B cell (primary cell): ENCODE measurements at regions not wholly inside any gene's neighbourhood (a gene's known extent, or its start where the extent isn't known, plus 50 kb on each side); places are given as distances from the start of the nearest gene placed in this dataset.

Experiments used
- ATAC-seq: fragments of 200-7000 bp; cut with Tn5 transposase; one replicate; pipeline ENCODE4 v1.10.0; 2021; ENCODE audit warnings: low read depth, mild to moderate bottlenecking, moderate number of reproducible peaks, moderate library complexity
- CTCF ChIA-PET: fragments of 350-600 bp; sonication (Branson Sonifier 250); formaldehyde crosslinking; loops from one replicate; lab custom pipeline; 2021; ENCODE audit warnings: antibody characterized with exemption, inconsistent platforms; lab: Charles Lee
- POLR2A ChIA-PET: fragments of 350-600 bp; sonication (Branson Sonifier 250); formaldehyde crosslinking; loops from one replicate; lab custom pipeline; 2021; ENCODE audit warnings: antibody characterized with exemption; lab: Charles Lee
- DNase-seq: peaks from one replicate; pipeline ENCODE4 v3.0.0; 2013
- H2AFZ ChIP-seq: 2 replicates; pipeline ENCODE4 v1.6.1; 2012; ENCODE audit warnings: mild to moderate bottlenecking, low read depth, low read length; ENCODE audit not compliant: insufficient read depth, poor library complexity, severe bottlenecking
- H3K27ac ChIP-seq, 2 donors: 1 replicate in 1 of 2; 2 replicates in 1 of 2; pipeline ENCODE4 v1.5.1; 2012 to 2013; ENCODE audit warnings: low read length in 2 of 2, mild to moderate bottlenecking in 2 of 2, moderate library complexity in 1 of 2
- H3K27me3 ChIP-seq, 4 experiments: fragments of 200-600 bp in 1 of 4; sonication (generic) in 1 of 4; replicated peaks in 1 of 4; 1 replicate in 2 of 4; 2 replicates in 2 of 4; pipeline versions ENCODE4 v1.6.1 to v1.7.0; 2013 to 2016; ENCODE audit warnings: low read length in 3 of 4, mild to moderate bottlenecking in 2 of 4, mixed read lengths in 1 of 4, moderate library complexity in 1 of 4; ENCODE audit not compliant: insufficient read depth in 4 of 4, control insufficient read depth in 3 of 4; ENCODE audit errors: control extremely low read depth in 1 of 4
- H3K36me3 ChIP-seq, 2 experiments: replicated peaks in 1 of 2; 1 replicate in 1 of 2; 2 replicates in 1 of 2; pipeline versions ENCODE4 v1.6.1 to v1.7.1; 2013; ENCODE audit warnings: low read length in 1 of 2; ENCODE audit not compliant: insufficient read depth in 2 of 2, control insufficient read depth in 1 of 2; ENCODE audit errors: control extremely low read depth in 1 of 2, extremely low read depth in 1 of 2
- H3K4me1 ChIP-seq, 2 donors: fragments of 200-600 bp in 1 of 2; sonication (generic) in 1 of 2; 1 replicate in 1 of 2; 2 replicates in 1 of 2; pipeline versions ENCODE4 v1.5.1 to v1.6.1; 2013 to 2017; ENCODE audit warnings: low read length in 2 of 2; ENCODE audit not compliant: control insufficient read depth in 2 of 2, insufficient read depth in 2 of 2
- H3K4me2 ChIP-seq: replicated peaks from 2 replicates; pipeline ENCODE3; 2012; ENCODE audit warnings: mild to moderate bottlenecking, low read depth, low read length; ENCODE audit not compliant: poor library complexity, severe bottlenecking
- H3K4me3 ChIP-seq, 5 experiments: fragments of 200-600 bp in 1 of 5; sonication (generic) in 1 of 5; 1 replicate in 3 of 5; 2 replicates in 2 of 5; pipeline versions ENCODE4 v1.5.1 to v1.7.0; 2011 to 2016; ENCODE audit warnings: low read length in 4 of 5, mild to moderate bottlenecking in 4 of 5, low read depth in 2 of 5, control low read depth in 1 of 5, moderate library complexity in 1 of 5; ENCODE audit not compliant: insufficient read depth in 1 of 5; ENCODE audit errors: control extremely low read depth in 1 of 5, extremely low read depth in 1 of 5
- H3K79me2 ChIP-seq: fragments of 200-600 bp; sonication (generic); one replicate; pipeline ENCODE4 v1.6.0; 2016; ENCODE audit warnings: low read length; ENCODE audit not compliant: control insufficient read depth, insufficient read depth
- H3K9ac ChIP-seq: fragments of 200-600 bp; sonication (generic); 2 replicates; pipeline ENCODE4 v1.6.1; 2017; ENCODE audit warnings: mild to moderate bottlenecking, low read length, moderate library complexity
- H3K9me3 ChIP-seq, 3 donors: one replicate each; pipeline versions ENCODE4 v1.6.1 to v1.7.1; 2013; ENCODE audit warnings: low read length in 2 of 3; ENCODE audit not compliant: control insufficient read depth in 2 of 3, insufficient read depth in 1 of 3; ENCODE audit errors: control extremely low read depth in 1 of 3
- H4K20me1 ChIP-seq: 2 replicates; pipeline ENCODE4 v1.6.0; 2012; ENCODE audit warnings: mild to moderate bottlenecking, low read length; ENCODE audit not compliant: insufficient read depth, control insufficient read depth, poor library complexity, severe bottlenecking
- H3K27ac Mint-ChIP-seq: one replicate; pipeline ENCODE4 v1.8.0; 2021; ENCODE audit warnings: mixed read lengths
- H3K27me3 Mint-ChIP-seq: one replicate; pipeline ENCODE4 v1.8.0; 2021; ENCODE audit warnings: mixed read lengths
- H3K4me1 Mint-ChIP-seq: one replicate; pipeline ENCODE4 v1.8.0; 2021; ENCODE audit warnings: mixed read lengths
- H3K4me3 Mint-ChIP-seq: one replicate; pipeline ENCODE4 v1.8.0; 2021; ENCODE audit warnings: mixed read lengths
- H3K9me3 Mint-ChIP-seq: one replicate; pipeline ENCODE4 v1.8.0; 2022; ENCODE audit warnings: mixed read lengths; ENCODE audit not compliant: insufficient read depth
- CTCF ChIP-seq: fragments of 200-600 bp; IDR thresholded peaks from one replicate; pipeline ENCODE4 v1.8.0; 2022; ENCODE audit warnings: antibody characterized with exemption, mild to moderate bottlenecking
- EZH2 ChIP-seq: IDR thresholded peaks from 2 replicates; pipeline ENCODE4 v1.6.1; 2012; ENCODE audit warnings: borderline replicate concordance, low read depth, mild to moderate bottlenecking, moderate library complexity, low read length; ENCODE audit not compliant: insufficient read depth, poor library complexity, severe bottlenecking
- WGBS: methylation state at CpG from one replicate; pipeline ENCODE4 v1.1.5; 2013; ENCODE audit warnings: missing lambda C conversion rate; ENCODE audit not compliant: insufficient coverage; 5-methylcytosine and 5-hydroxymethylcytosine counted together
- intact Hi-C: fragments of 100-400 bp; cut with micrococcal nuclease; formaldehyde crosslinking; loops from one replicate; pipeline ENCODE4 v1.10.0; 2022

- 90% methylated on average over 3 of the region's 3 CpGs for WGBS
- POLR2A ChIA-PET: no interaction called here
Measured at GRCh38 chr16:86103320-86103719, 204.4 kb downstream of the IRF8 start.

GRCh38 chr16:86104537-86105048 is 205.6 kb downstream of the IRF8 start:
- Histone ChIP-seq H3K4me2 (no peak overlapping the region), H3K79me2 (no peaks in the 10 kb centered on the region), H3K9me3 (peaks cover 0 to 10% (median 6%) of the 10 kb centered on the region in 3 donors), H3K4me1 (no peaks in the 10 kb centered on the region), H2AFZ (no peak overlapping the region), H4K20me1 (no peaks in the 10 kb centered on the region), H3K36me3 (no peaks in the 10 kb centered on the region), H3K27me3 (peaks cover 0 to 7% (median 2%) of the 10 kb centered on the region in 4 experiments), H3K4me3 (no peak overlapping the region), H3K9ac (no peak overlapping the region), H3K27ac (no peak overlapping the region)
- ATAC-seq (no peak), DNase-seq (no peak)
- ChIA-PET POLR2A (no interaction called here), CTCF (no interaction called here)
- 91% methylated on average over 4 of the region's 6 CpGs for WGBS
- TF ChIP-seq EZH2: no peak
- TF ChIP-seq CTCF: no peak
- Mint-ChIP-seq H3K9me3 (no peaks in the 10 kb centered on the region), H3K4me3 (no peak overlapping the region), H3K27ac (no peak overlapping the region), H3K4me1 (no peaks in the 10 kb centered on the region), H3K27me3 (no peaks in the 10 kb centered on the region)
- intact Hi-C loops: no loop called here

More at GRCh38 chr16:86103320-86103719, 204.4 kb downstream of the IRF8 start:
- H3K79me2 ChIP-seq: no peaks in the 10 kb centered on the region
- H3K9me3 Mint-ChIP-seq: no peaks in the 10 kb centered on the region
- no peaks in the 10 kb centered on the region for H3K36me3 ChIP-seq
- intact Hi-C loops: no loop called here
- no peak for DNase-seq
- H3K4me1 Mint-ChIP-seq: no peaks in the 10 kb centered on the region
- H3K4me3 ChIP-seq: no peak overlapping the region
- H3K4me3 Mint-ChIP-seq: no peak overlapping the region
- no peak overlapping the region for H2AFZ ChIP-seq
- H3K27me3 ChIP-seq: peaks cover 0 to 7% (median 2%) of the 10 kb centered on the region in 4 experiments
- TF ChIP-seq EZH2 (no peak), CTCF (no peak)
- no peaks in the 10 kb centered on the region for H4K20me1 ChIP-seq
- no peak overlapping the region for H3K27ac Mint-ChIP-seq
- no peak overlapping the region for H3K4me2 ChIP-seq
- no peaks in the 10 kb centered on the region for H3K4me1 ChIP-seq
- H3K9me3 ChIP-seq: peaks cover 0 to 10% (median 1%) of the 10 kb centered on the region in 3 donors
- CTCF ChIA-PET: no interaction called here
- H3K27me3 Mint-ChIP-seq: no peaks in the 10 kb centered on the region
- H3K9ac ChIP-seq: no peak overlapping the region
- no peak overlapping the region for H3K27ac ChIP-seq
- no peak for ATAC-seq
